Esophagus (tissue), 2 donors: ENCODE measurements at regions not wholly inside any gene's neighbourhood (a gene's known extent, or its start where the extent isn't known, plus 50 kb on each side); places are given as distances from the start of the nearest gene placed in this dataset.
"Not testable (repeated sequence)": the region's sequence is repeated elsewhere in the genome, so short reads cannot be mapped to it uniquely, and the experiment has no call there.

Experiments used
- H3K27ac ChIP-seq, 2 donors: one replicate each; pipeline ENCODE4 v1.5.1; 2013; ENCODE audit warnings: low read depth in 2 of 2, mild to moderate bottlenecking in 2 of 2, inconsistent platforms in 1 of 2, low read length in 1 of 2, moderate library complexity in 1 of 2
- H3K27me3 ChIP-seq, 2 donors: one replicate each; pipeline ENCODE4 v1.6.1; 2013; ENCODE audit warnings: low read length in 2 of 2, control low read depth in 1 of 2, mild to moderate bottlenecking in 1 of 2; ENCODE audit not compliant: insufficient read depth in 2 of 2, control insufficient read depth in 1 of 2
- H3K36me3 ChIP-seq, 2 donors: one replicate each; pipeline ENCODE4 v1.6.1; 2013; ENCODE audit warnings: low read length in 1 of 2; ENCODE audit not compliant: control insufficient read depth in 2 of 2, insufficient read depth in 2 of 2
- H3K4me1 ChIP-seq, 2 donors: one replicate each; pipeline ENCODE4 v1.6.1; 2013; ENCODE audit warnings: low read length in 1 of 2; ENCODE audit not compliant: control insufficient read depth in 2 of 2, insufficient read depth in 2 of 2
- H3K4me3 ChIP-seq, 2 donors: one replicate each; pipeline ENCODE4 v1.5.1; 2013; ENCODE audit warnings: low read length in 2 of 2, mild to moderate bottlenecking in 2 of 2, low read depth in 1 of 2, moderate library complexity in 1 of 2
- H3K9me3 ChIP-seq, 2 donors: one replicate each; pipeline ENCODE4 v1.6.1; 2013; ENCODE audit warnings: mild to moderate bottlenecking in 2 of 2, low read depth in 1 of 2, low read length in 1 of 2, moderate library complexity in 1 of 2; ENCODE audit not compliant: control insufficient read depth in 2 of 2, insufficient read depth in 1 of 2
- WGBS, 2 donors: extraction: QIAGEN DNeasy Blood & Tissue Kit; methylation state at CpG; one replicate each; pipeline ENCODE4 v1.1.7; 2013; 5-methylcytosine and 5-hydroxymethylcytosine counted together
- donor health status: healthy with polysubstance abuse.
- donor health status: Bipolar disorder and iron deficiency.

DNA sequence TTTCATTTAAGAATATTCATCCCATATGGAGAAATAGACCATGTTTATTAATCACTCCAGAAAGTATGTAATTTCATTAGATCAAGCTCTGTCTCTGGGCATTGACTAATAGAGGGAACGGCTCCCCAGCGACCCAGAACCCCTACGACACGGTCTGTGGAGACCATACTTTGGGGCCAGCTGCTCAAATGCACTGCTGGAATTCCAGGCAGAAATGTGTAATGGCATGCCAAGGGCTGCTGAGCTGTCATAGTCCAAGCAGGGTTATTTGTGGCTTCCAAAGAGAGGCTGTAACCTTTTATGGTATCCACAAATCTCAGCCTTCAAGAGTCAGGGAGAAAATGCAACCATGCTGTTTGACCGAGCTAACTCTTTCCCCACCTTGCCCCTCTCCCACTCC lies 755.8 kb downstream of the DHX35 start:
- Histone ChIP-seq H3K27ac (no peak overlapping the region), H3K27me3 (no peaks in the 10 kb centered on the region), H3K36me3 (no peaks in the 10 kb centered on the region), H3K4me3 (no peak overlapping the region), H3K4me1 (peaks cover 0 to 2% of the 10 kb centered on the region in 2 donors), H3K9me3 (no peaks in the 10 kb centered on the region)
- 83 to 90% methylated on average over 5 of the region's 5 CpGs for WGBS, 2 donors

- Histone ChIP-seq H3K27me3 (no peaks in the 10 kb centered on the region), H3K4me3 (no peak overlapping the region), H3K9me3 (no peaks in the 10 kb centered on the region), H3K36me3 (no peaks in the 10 kb centered on the region), H3K4me1 (peaks cover 0 to 2% of the 10 kb centered on the region in 2 donors), H3K27ac (no peak overlapping the region)
- WGBS, 2 donors: 50 to 55% methylated on average over 1 of the region's 1 CpG
These were observed 754.7 kb downstream of the DHX35 start for GRCh38 chr20:39716796-39717341.

GRCh38 chr20:39713076-39713840 lies 751.1 kb downstream of the DHX35 start:
- 70 to 75% methylated on average over 4 of the region's 4 CpGs for WGBS, 2 donors
- H3K36me3 ChIP-seq: no peaks in the 10 kb centered on the region
- no peaks in the 10 kb centered on the region for H3K27me3 ChIP-seq
- peaks cover 0 to 2% of the 10 kb centered on the region in 2 donors for H3K4me1 ChIP-seq
- H3K4me3 ChIP-seq: no peak overlapping the region
- H3K27ac ChIP-seq: no peak overlapping the region
- no peaks in the 10 kb centered on the region for H3K9me3 ChIP-seq

DNA sequence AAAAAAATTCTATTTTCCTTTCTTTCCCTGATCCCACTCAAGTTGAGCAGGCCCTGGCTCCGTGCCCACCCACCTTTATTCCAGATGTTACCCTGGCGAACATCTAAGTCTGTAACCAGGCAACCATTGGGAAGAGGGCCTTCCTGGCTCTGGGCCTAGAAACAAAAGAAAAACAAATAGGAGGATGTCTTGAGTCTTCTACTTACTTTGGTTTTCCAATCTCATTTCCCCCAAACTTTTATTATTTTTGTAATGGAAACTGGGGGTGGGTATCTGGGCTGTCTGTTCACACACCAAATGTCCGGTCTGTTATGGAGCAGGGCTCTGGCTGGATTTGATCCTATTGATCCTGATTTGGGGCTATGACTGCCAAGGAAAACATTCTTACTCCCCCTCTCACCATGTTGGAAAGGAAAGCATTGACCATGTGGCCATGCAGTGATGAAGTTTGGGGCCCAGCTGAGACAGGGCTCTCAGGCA lies 744.1 kb downstream of the DHX35 start:
- H3K4me3 ChIP-seq: no peak overlapping the region
- H3K27me3 ChIP-seq: no peaks in the 10 kb centered on the region
- H3K4me1 ChIP-seq: no peaks in the 10 kb centered on the region
- H3K36me3 ChIP-seq: no peaks in the 10 kb centered on the region
- H3K9me3 ChIP-seq: no peaks in the 10 kb centered on the region
- no peak overlapping the region for H3K27ac ChIP-seq
- 43 to 45% methylated on average over 3 of the region's 3 CpGs for WGBS, 2 donors

DNA sequence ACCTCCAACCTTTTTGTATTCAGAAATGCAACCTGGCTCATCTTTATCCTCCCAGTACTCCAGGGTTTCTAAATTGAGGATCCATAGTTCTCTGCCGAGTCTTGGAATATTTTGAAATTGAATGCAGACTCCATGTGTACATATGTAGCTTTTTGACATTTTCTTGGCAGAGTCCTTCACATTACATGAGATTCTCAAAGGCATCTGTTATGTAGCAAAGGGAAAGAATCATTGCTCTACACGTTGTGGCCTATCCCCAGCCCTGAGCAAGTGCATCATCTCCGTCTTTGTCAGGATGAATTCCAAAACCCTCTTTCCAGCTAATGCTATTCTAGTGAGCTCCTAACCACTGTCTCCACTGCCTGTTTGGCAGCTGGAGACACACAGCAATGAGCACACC lies 742.9 kb downstream of the DHX35 start:
- Histone ChIP-seq H3K4me3 (no peak overlapping the region), H3K9me3 (no peaks in the 10 kb centered on the region), H3K4me1 (no peaks in the 10 kb centered on the region), H3K27ac (no peak overlapping the region), H3K36me3 (no peaks in the 10 kb centered on the region), H3K27me3 (no peaks in the 10 kb centered on the region)
- 27 to 45% methylated on average over 3 of the region's 3 CpGs for WGBS, 2 donors

DNA sequence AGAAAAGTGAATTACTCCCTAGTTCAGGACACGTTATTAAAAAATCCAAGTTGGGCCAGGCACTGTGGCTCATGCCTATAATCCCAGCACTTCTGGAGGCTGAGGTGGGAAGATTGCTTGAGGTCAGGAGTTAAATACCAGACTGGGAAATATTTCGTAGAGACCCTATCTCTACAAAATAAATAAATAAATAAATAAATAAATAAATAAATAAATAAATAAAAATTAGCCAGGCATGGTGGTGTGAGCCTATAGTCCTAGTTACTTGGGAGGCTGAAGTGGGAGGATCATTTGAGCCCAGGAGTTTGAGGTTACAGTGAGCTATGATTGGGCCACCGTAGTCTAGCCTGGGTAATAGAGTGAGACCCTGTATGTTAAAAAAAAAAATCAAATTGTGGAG lies 741.2 kb downstream of the DHX35 start:
- H3K27me3 ChIP-seq, H3K4me1 ChIP-seq, H3K27ac ChIP-seq, H3K9me3 ChIP-seq, H3K4me3 ChIP-seq, H3K36me3 ChIP-seq: not testable (repeated sequence)
- WGBS, 2 donors: 83 to 96% methylated on average over 3 of the region's 3 CpGs

DNA sequence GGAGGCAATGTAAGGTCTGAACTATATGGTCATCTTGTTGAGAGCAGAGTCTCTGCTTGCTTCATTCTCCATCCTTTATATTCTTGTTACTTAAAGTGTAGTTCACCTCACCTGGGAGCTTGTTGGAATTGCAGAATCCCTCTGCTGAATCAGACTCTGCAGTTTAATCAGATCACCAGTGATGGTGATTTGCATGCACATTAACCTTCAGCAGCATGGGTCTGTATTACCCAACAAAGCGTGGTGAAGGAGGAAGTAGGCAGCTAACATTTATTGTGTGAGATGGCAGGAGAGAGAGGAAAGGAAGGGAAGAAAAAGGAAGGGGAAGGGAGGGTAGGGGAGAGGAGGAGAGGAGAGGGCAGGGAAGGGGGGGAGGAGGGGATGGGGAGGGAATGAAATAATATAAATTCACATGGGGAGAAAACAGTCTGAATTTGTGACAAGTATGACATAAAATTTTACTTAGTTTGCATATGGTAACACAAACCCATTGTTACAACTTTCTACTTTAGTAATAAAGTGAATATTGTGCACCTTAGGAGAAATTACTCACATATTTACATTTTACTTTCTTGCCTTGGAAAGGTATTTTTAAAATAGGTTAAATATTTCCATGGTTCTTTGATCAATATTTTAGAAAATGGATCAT lies 740.7 kb downstream of the DHX35 start:
- Histone ChIP-seq H3K4me3 (no peak overlapping the region), H3K27me3 (no peaks in the 10 kb centered on the region), H3K9me3 (no peaks in the 10 kb centered on the region), H3K4me1 (no peaks in the 10 kb centered on the region), H3K36me3 (no peaks in the 10 kb centered on the region), H3K27ac (no peak overlapping the region)
- WGBS, 2 donors: 69 to 72% methylated on average over 1 of the region's 1 CpG

DNA sequence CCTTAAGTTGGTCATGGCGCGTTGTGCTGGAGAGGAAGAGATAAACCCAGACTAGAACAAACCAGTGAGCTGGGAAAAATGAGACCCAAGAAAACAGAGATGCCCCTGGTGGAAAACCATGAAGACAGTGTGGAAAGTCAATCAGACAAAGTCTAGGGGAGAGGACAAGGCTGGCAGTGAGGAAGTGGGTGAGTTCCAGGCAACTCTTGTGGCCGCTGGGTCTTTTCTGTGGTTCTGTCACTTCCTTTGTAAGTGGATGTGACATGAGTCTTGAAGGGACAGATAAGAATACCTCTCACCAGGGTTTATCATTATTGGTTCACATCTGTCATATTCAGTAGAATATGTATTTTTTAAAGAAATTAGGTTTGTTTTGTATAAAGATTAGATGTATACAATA lies 738.4 kb downstream of the DHX35 start:
- Histone ChIP-seq H3K27me3 (no peaks in the 10 kb centered on the region), H3K4me3 (no peak overlapping the region), H3K4me1 (no peaks in the 10 kb centered on the region), H3K27ac (no peak overlapping the region), H3K36me3 (no peaks in the 10 kb centered on the region), H3K9me3 (no peaks in the 10 kb centered on the region)
- WGBS, 2 donors: 85 to 89% methylated on average over 3 of the region's 3 CpGs

DNA sequence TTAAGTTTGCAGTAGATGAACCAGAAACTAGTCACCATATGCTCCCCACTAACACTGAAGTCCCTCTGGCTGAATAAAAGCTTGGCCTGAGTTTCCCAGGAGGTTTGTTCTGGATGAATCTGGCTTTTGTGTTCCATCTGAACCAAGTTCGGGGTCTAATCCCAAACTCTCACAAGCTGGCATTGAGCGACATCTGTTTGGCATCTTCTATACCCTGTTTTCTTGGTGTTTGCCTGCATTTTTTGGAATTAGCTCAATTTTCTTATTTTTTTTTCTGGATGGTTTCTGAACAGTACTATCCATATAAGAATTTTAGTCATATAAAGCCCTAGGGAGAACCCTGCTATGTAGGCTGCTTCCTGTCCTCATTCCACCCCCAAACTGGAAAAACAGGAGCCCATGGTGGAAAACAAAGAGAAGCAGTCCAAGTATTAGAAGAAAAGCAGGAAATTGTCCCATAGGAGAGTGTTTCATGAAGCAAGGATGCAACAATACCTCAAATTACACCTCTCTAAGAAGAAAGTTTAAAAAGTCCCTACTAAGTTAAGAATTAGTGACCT lies 737.1 kb downstream of the DHX35 start:
- Histone ChIP-seq H3K9me3 (no peaks in the 10 kb centered on the region), H3K4me1 (no peaks in the 10 kb centered on the region), H3K27me3 (no peaks in the 10 kb centered on the region), H3K27ac (no peak overlapping the region), H3K4me3 (no peak overlapping the region), H3K36me3 (no peaks in the 10 kb centered on the region)
- 44 to 49% methylated on average over 2 of the region's 2 CpGs for whole genome bisulfite sequencing, 2 donors
